ENCODE measurements at regions not wholly inside any gene's neighbourhood (a gene's known extent, or its start where the extent isn't known, plus 50 kb on each side); places are given as distances from the start of the nearest gene placed in this dataset.

GRCh38 chr9:4435197-4435596 lies 55.1 kb upstream of the SLC1A1 start:
- Mint-ChIP-seq H3K27ac (no peak overlapping the region), H3K4me3 (no peak overlapping the region), H3K36me3 (no peaks in the 10 kb centered on the region), H3K4me1 (no peaks in the 10 kb centered on the region), H3K9me3 (peaks cover 4 to 7% of the 10 kb centered on the region in 2 donors), H3K27me3 (peaks cover 0 to 4% of the 10 kb centered on the region in 2 donors)
- ATAC-seq (replicated peaks) (no peak), DNase-seq (no peak)

- ATAC-seq (replicated peaks) (no peak), DNase-seq (no peak)
- Mint-ChIP-seq H3K9me3 (no peaks in the 10 kb centered on the region), H3K4me1 (no peaks in the 10 kb centered on the region), H3K36me3 (no peaks in the 10 kb centered on the region), H3K27ac (no peak overlapping the region), H3K27me3 (peaks cover 0 to 4% of the 10 kb centered on the region in 2 donors), H3K4me3 (no peak overlapping the region)
Measured at GRCh38 chr9:4433379-4433778, 56.9 kb upstream of the SLC1A1 start.

GRCh38 chr9:4430432-4431261 lies 59.6 kb upstream of the SLC1A1 start:
- peaks cover 4 to 8% of the 10 kb centered on the region in 2 donors for H3K27me3 Mint-ChIP-seq
- H3K4me1 Mint-ChIP-seq = no peaks in the 10 kb centered on the region
- no peak for DNase-seq
- H3K9me3 Mint-ChIP-seq = no peaks in the 10 kb centered on the region
- no peak for ATAC-seq (replicated peaks)
- H3K36me3 Mint-ChIP-seq = no peaks in the 10 kb centered on the region
- H3K4me3 Mint-ChIP-seq = no peak overlapping the region
- no peak overlapping the region for H3K27ac Mint-ChIP-seq

- Mint-ChIP-seq H3K4me1 (peaks cover 0 to 4% of the 10 kb centered on the region in 2 donors), H3K36me3 (no peaks in the 10 kb centered on the region), H3K27me3 (peaks cover 17 to 22% of the 10 kb centered on the region in 2 donors), H3K27ac (no peak overlapping the region), H3K4me3 (no peak overlapping the region), H3K9me3 (no peaks in the 10 kb centered on the region)
- peak; percentile 6 for DNase-seq
- peak; percentile 34 to 85 for ATAC-seq (replicated peaks)
Measured at GRCh38 chr9:4425319-4426045, 64.8 kb upstream of the SLC1A1 start.

GRCh38 chr9:4424891-4425290 lies 65.4 kb upstream of the SLC1A1 start:
- Mint-ChIP-seq H3K4me1 (peaks cover 0 to 4% of the 10 kb centered on the region in 2 donors), H3K27ac (no peak overlapping the region), H3K9me3 (no peaks in the 10 kb centered on the region), H3K4me3 (no peak overlapping the region), H3K36me3 (no peaks in the 10 kb centered on the region), H3K27me3 (peaks cover 20 to 25% of the 10 kb centered on the region in 2 donors)
- no peak for ATAC-seq (replicated peaks)
- DNase-seq = no peak

- ATAC-seq (replicated peaks) (no peak), DNase-seq (no peak)
- Mint-ChIP-seq H3K4me3 (no peak overlapping the region), H3K27me3 (peaks cover 26 to 28% of the 10 kb centered on the region in 2 donors), H3K27ac (no peak overlapping the region), H3K9me3 (no peaks in the 10 kb centered on the region), H3K4me1 (peaks cover 0 to 4% of the 10 kb centered on the region in 2 donors), H3K36me3 (no peaks in the 10 kb centered on the region)
Measured at GRCh38 chr9:4424038-4424437, 66.2 kb upstream of the SLC1A1 start.

GRCh38 chr9:4423207-4423610 lies 67.1 kb upstream of the SLC1A1 start:
- Mint-ChIP-seq H3K27ac (no peak overlapping the region), H3K27me3 (peaks cover 26 to 29% of the 10 kb centered on the region in 2 donors), H3K9me3 (no peaks in the 10 kb centered on the region), H3K36me3 (no peaks in the 10 kb centered on the region), H3K4me3 (no peak overlapping the region), H3K4me1 (peaks cover 0 to 4% of the 10 kb centered on the region in 2 donors)
- DNase-seq = no peak
- no peak for ATAC-seq (replicated peaks)

GRCh38 chr9:4422495-4422894 lies 67.8 kb upstream of the SLC1A1 start:
- Mint-ChIP-seq H3K9me3 (no peaks in the 10 kb centered on the region), H3K36me3 (no peaks in the 10 kb centered on the region), H3K27me3 (peaks cover 26 to 29% of the 10 kb centered on the region in 2 donors), H3K4me1 (peaks cover 0 to 4% of the 10 kb centered on the region in 2 donors), H3K4me3 (no peak overlapping the region), H3K27ac (no peak overlapping the region)
- ATAC-seq (replicated peaks) (peak in 1 of 2 donors; percentile 47), DNase-seq (no peak)

- H3K27ac Mint-ChIP-seq = no peak overlapping the region
- peaks cover 26 to 29% of the 10 kb centered on the region in 2 donors for H3K27me3 Mint-ChIP-seq
- no peaks in the 10 kb centered on the region for H3K36me3 Mint-ChIP-seq
- peaks cover 0 to 4% of the 10 kb centered on the region in 2 donors for H3K4me1 Mint-ChIP-seq
- H3K9me3 Mint-ChIP-seq = no peaks in the 10 kb centered on the region
- ATAC-seq (replicated peaks) = no peak
- H3K4me3 Mint-ChIP-seq = no peak overlapping the region
- DNase-seq = no peak
Measured at GRCh38 chr9:4421847-4422246, 68.4 kb upstream of the SLC1A1 start.

GRCh38 chr9:4420351-4420750 lies 69.9 kb upstream of the SLC1A1 start:
- Mint-ChIP-seq H3K4me1 (peaks cover 0 to 3% of the 10 kb centered on the region in 2 donors), H3K27ac (no peak overlapping the region), H3K9me3 (no peaks in the 10 kb centered on the region), H3K4me3 (no peak overlapping the region), H3K27me3 (peaks cover 18 to 30% of the 10 kb centered on the region in 2 donors), H3K36me3 (no peaks in the 10 kb centered on the region)
- ATAC-seq (replicated peaks) (no peak), DNase-seq (no peak)

GRCh38 chr9:4417578-4418325 lies 72.5 kb upstream of the SLC1A1 start:
- H3K36me3 Mint-ChIP-seq = no peaks in the 10 kb centered on the region
- peaks cover 11 to 25% of the 10 kb centered on the region in 2 donors for H3K27me3 Mint-ChIP-seq
- H3K27ac Mint-ChIP-seq = no peak overlapping the region
- DNase-seq (no peak), ATAC-seq (replicated peaks) (no peak)
- peaks cover 0 to 3% of the 10 kb centered on the region in 2 donors for H3K4me1 Mint-ChIP-seq
- H3K4me3 Mint-ChIP-seq = no peak overlapping the region
- no peaks in the 10 kb centered on the region for H3K9me3 Mint-ChIP-seq

- DNase-seq (no peak), ATAC-seq (replicated peaks) (no peak)
- Mint-ChIP-seq H3K4me3 (no peak overlapping the region), H3K9me3 (no peaks in the 10 kb centered on the region), H3K27me3 (peaks cover 5 to 19% of the 10 kb centered on the region in 2 donors), H3K36me3 (no peaks in the 10 kb centered on the region), H3K27ac (no peak overlapping the region), H3K4me1 (no peaks in the 10 kb centered on the region)
Measured at GRCh38 chr9:4416467-4416866, 73.8 kb upstream of the SLC1A1 start.

GRCh38 chr9:4415281-4415680 lies 75.0 kb upstream of the SLC1A1 start:
- Mint-ChIP-seq H3K36me3 (no peaks in the 10 kb centered on the region), H3K4me1 (no peaks in the 10 kb centered on the region), H3K27ac (no peak overlapping the region), H3K9me3 (no peaks in the 10 kb centered on the region), H3K27me3 (peaks cover 5 to 19% of the 10 kb centered on the region in 2 donors), H3K4me3 (no peak overlapping the region)
- no peak for DNase-seq
- no peak for ATAC-seq (replicated peaks)

- Mint-ChIP-seq H3K4me1 (no peaks in the 10 kb centered on the region), H3K27ac (no peak overlapping the region), H3K9me3 (no peaks in the 10 kb centered on the region), H3K36me3 (no peaks in the 10 kb centered on the region), H3K27me3 (peaks cover 0 to 6% of the 10 kb centered on the region in 2 donors), H3K4me3 (no peak overlapping the region)
- no peak for ATAC-seq (replicated peaks)
- DNase-seq = no peak
Measured at GRCh38 chr9:4413856-4414255, 76.4 kb upstream of the SLC1A1 start.

Data from stimulated activated naive B cell treated with anti-CD40 and anti-IgM and Interleukin-4, amounts not matched to agents 10 μg/mL and 1 μg/mL and 100 μg/mL, for 72 hours (primary cell).